B cell (primary cell): ENCODE measurements at regions not wholly inside any gene's neighbourhood (a gene's known extent, or its start where the extent isn't known, plus 50 kb on each side); places are given as distances from the start of the nearest gene placed in this dataset.

Experiments
- ATAC-seq: fragments of 200-7000 bp; cut with Tn5 transposase; one replicate; pipeline ENCODE4 v1.10.0; 2021; ENCODE audit warnings: low read depth, mild to moderate bottlenecking, moderate number of reproducible peaks, moderate library complexity
- CTCF ChIA-PET: fragments of 350-600 bp; sonication (Branson Sonifier 250); formaldehyde crosslinking; loops from one replicate; lab custom pipeline; 2021; ENCODE audit warnings: antibody characterized with exemption, inconsistent platforms; lab: Charles Lee
- POLR2A ChIA-PET: fragments of 350-600 bp; sonication (Branson Sonifier 250); formaldehyde crosslinking; loops from one replicate; lab custom pipeline; 2021; ENCODE audit warnings: antibody characterized with exemption; lab: Charles Lee
- DNase-seq: peaks from one replicate; pipeline ENCODE4 v3.0.0; 2013
- H2AFZ ChIP-seq: 2 replicates; pipeline ENCODE4 v1.6.1; 2012; ENCODE audit warnings: mild to moderate bottlenecking, low read depth, low read length; ENCODE audit not compliant: insufficient read depth, poor library complexity, severe bottlenecking
- H3K27ac ChIP-seq, 2 donors: 1 replicate in 1 of 2; 2 replicates in 1 of 2; pipeline ENCODE4 v1.5.1; 2012 to 2013; ENCODE audit warnings: low read length in 2 of 2, mild to moderate bottlenecking in 2 of 2, moderate library complexity in 1 of 2
- H3K27me3 ChIP-seq, 4 experiments: fragments of 200-600 bp in 1 of 4; sonication (generic) in 1 of 4; replicated peaks in 1 of 4; 1 replicate in 2 of 4; 2 replicates in 2 of 4; pipeline versions ENCODE4 v1.6.1 to v1.7.0; 2013 to 2016; ENCODE audit warnings: low read length in 3 of 4, mild to moderate bottlenecking in 2 of 4, mixed read lengths in 1 of 4, moderate library complexity in 1 of 4; ENCODE audit not compliant: insufficient read depth in 4 of 4, control insufficient read depth in 3 of 4; ENCODE audit errors: control extremely low read depth in 1 of 4
- H3K36me3 ChIP-seq, 2 experiments: replicated peaks in 1 of 2; 1 replicate in 1 of 2; 2 replicates in 1 of 2; pipeline versions ENCODE4 v1.6.1 to v1.7.1; 2013; ENCODE audit warnings: low read length in 1 of 2; ENCODE audit not compliant: insufficient read depth in 2 of 2, control insufficient read depth in 1 of 2; ENCODE audit errors: control extremely low read depth in 1 of 2, extremely low read depth in 1 of 2
- H3K4me1 ChIP-seq, 2 donors: fragments of 200-600 bp in 1 of 2; sonication (generic) in 1 of 2; 1 replicate in 1 of 2; 2 replicates in 1 of 2; pipeline versions ENCODE4 v1.5.1 to v1.6.1; 2013 to 2017; ENCODE audit warnings: low read length in 2 of 2; ENCODE audit not compliant: control insufficient read depth in 2 of 2, insufficient read depth in 2 of 2
- H3K4me2 ChIP-seq: replicated peaks from 2 replicates; pipeline ENCODE3; 2012; ENCODE audit warnings: mild to moderate bottlenecking, low read depth, low read length; ENCODE audit not compliant: poor library complexity, severe bottlenecking
- H3K4me3 ChIP-seq, 5 experiments: fragments of 200-600 bp in 1 of 5; sonication (generic) in 1 of 5; 1 replicate in 3 of 5; 2 replicates in 2 of 5; pipeline versions ENCODE4 v1.5.1 to v1.7.0; 2011 to 2016; ENCODE audit warnings: low read length in 4 of 5, mild to moderate bottlenecking in 4 of 5, low read depth in 2 of 5, control low read depth in 1 of 5, moderate library complexity in 1 of 5; ENCODE audit not compliant: insufficient read depth in 1 of 5; ENCODE audit errors: control extremely low read depth in 1 of 5, extremely low read depth in 1 of 5
- H3K79me2 ChIP-seq: fragments of 200-600 bp; sonication (generic); one replicate; pipeline ENCODE4 v1.6.0; 2016; ENCODE audit warnings: low read length; ENCODE audit not compliant: control insufficient read depth, insufficient read depth
- H3K9ac ChIP-seq: fragments of 200-600 bp; sonication (generic); 2 replicates; pipeline ENCODE4 v1.6.1; 2017; ENCODE audit warnings: mild to moderate bottlenecking, low read length, moderate library complexity
- H3K9me3 ChIP-seq, 3 donors: one replicate each; pipeline versions ENCODE4 v1.6.1 to v1.7.1; 2013; ENCODE audit warnings: low read length in 2 of 3; ENCODE audit not compliant: control insufficient read depth in 2 of 3, insufficient read depth in 1 of 3; ENCODE audit errors: control extremely low read depth in 1 of 3
- H4K20me1 ChIP-seq: 2 replicates; pipeline ENCODE4 v1.6.0; 2012; ENCODE audit warnings: mild to moderate bottlenecking, low read length; ENCODE audit not compliant: insufficient read depth, control insufficient read depth, poor library complexity, severe bottlenecking
- H3K27ac Mint-ChIP-seq: one replicate; pipeline ENCODE4 v1.8.0; 2021; ENCODE audit warnings: mixed read lengths
- H3K27me3 Mint-ChIP-seq: one replicate; pipeline ENCODE4 v1.8.0; 2021; ENCODE audit warnings: mixed read lengths
- H3K4me1 Mint-ChIP-seq: one replicate; pipeline ENCODE4 v1.8.0; 2021; ENCODE audit warnings: mixed read lengths
- H3K4me3 Mint-ChIP-seq: one replicate; pipeline ENCODE4 v1.8.0; 2021; ENCODE audit warnings: mixed read lengths
- H3K9me3 Mint-ChIP-seq: one replicate; pipeline ENCODE4 v1.8.0; 2022; ENCODE audit warnings: mixed read lengths; ENCODE audit not compliant: insufficient read depth
- EZH2 ChIP-seq: IDR thresholded peaks from 2 replicates; pipeline ENCODE4 v1.6.1; 2012; ENCODE audit warnings: borderline replicate concordance, low read depth, mild to moderate bottlenecking, moderate library complexity, low read length; ENCODE audit not compliant: insufficient read depth, poor library complexity, severe bottlenecking
- WGBS: methylation state at CpG from one replicate; pipeline ENCODE4 v1.1.5; 2013; ENCODE audit warnings: missing lambda C conversion rate; ENCODE audit not compliant: insufficient coverage; 5-methylcytosine and 5-hydroxymethylcytosine counted together
- intact Hi-C: fragments of 100-400 bp; cut with micrococcal nuclease; formaldehyde crosslinking; loops from one replicate; pipeline ENCODE4 v1.10.0; 2022
- TF ChIP-seq, protein P1 (sequence below): fragments of 200-600 bp; IDR thresholded peaks from one replicate; pipeline ENCODE4 v1.8.0; 2022; ENCODE audit warnings: antibody characterized with exemption, mild to moderate bottlenecking

DNA sequence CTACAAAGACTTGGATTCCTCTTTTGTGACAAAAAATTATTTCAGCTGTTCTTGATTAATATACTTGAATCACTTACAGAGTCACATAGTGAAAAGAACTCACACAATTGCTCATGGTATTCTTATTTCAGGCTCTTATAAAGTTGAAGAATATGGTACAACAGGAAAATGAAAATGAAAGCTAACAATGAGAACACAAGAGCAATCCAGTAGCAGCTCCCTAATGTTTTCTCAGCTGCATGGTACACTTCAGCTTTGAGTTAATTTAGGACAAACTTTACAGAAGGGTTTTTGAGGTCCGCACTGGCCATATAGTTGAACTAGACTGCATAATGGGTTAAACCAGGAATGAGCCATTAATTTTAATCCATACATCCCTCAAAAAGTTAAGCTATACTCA, 1261.8 kb downstream of the SLITRK5 start:
- intact Hi-C loops, result no loop called here
- no peak overlapping the region for H3K9ac ChIP-seq
- no peaks in the 10 kb centered on the region for H3K9me3 Mint-ChIP-seq
- H3K4me3 ChIP-seq, result no peak overlapping the region
- H3K79me2 ChIP-seq, result no peaks in the 10 kb centered on the region
- no peaks in the 10 kb centered on the region for H3K27me3 Mint-ChIP-seq
- no peak overlapping the region for H3K4me2 ChIP-seq
- no peak for TF ChIP-seq EZH2
- TF ChIP-seq, protein P1, sequence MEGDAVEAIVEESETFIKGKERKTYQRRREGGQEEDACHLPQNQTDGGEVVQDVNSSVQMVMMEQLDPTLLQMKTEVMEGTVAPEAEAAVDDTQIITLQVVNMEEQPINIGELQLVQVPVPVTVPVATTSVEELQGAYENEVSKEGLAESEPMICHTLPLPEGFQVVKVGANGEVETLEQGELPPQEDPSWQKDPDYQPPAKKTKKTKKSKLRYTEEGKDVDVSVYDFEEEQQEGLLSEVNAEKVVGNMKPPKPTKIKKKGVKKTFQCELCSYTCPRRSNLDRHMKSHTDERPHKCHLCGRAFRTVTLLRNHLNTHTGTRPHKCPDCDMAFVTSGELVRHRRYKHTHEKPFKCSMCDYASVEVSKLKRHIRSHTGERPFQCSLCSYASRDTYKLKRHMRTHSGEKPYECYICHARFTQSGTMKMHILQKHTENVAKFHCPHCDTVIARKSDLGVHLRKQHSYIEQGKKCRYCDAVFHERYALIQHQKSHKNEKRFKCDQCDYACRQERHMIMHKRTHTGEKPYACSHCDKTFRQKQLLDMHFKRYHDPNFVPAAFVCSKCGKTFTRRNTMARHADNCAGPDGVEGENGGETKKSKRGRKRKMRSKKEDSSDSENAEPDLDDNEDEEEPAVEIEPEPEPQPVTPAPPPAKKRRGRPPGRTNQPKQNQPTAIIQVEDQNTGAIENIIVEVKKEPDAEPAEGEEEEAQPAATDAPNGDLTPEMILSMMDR, result no peak
- H3K36me3 ChIP-seq, result no peaks in the 10 kb centered on the region
- H4K20me1 ChIP-seq, result no peaks in the 10 kb centered on the region
- no peaks in the 10 kb centered on the region for H3K27me3 ChIP-seq
- H3K4me3 Mint-ChIP-seq, result no peak overlapping the region
- peaks cover 5 to 9% of the 10 kb centered on the region in 2 donors for H3K4me1 ChIP-seq
- CTCF ChIA-PET, result no interaction called here
- H2AFZ ChIP-seq, result peak overlapping the region; percentile 26
- no peak for DNase-seq
- POLR2A ChIA-PET, result no interaction called here
- no CpG with 5 or more reads among the region's 1 CpG for WGBS
- H3K27ac Mint-ChIP-seq, result no peak overlapping the region
- H3K9me3 ChIP-seq, result peaks cover 0 to 4% (median 0%) of the 10 kb centered on the region in 3 donors
- H3K4me1 Mint-ChIP-seq, result peaks cover 5% of the 10 kb centered on the region
- H3K27ac ChIP-seq, result no peak overlapping the region
- no peak for ATAC-seq

DNA sequence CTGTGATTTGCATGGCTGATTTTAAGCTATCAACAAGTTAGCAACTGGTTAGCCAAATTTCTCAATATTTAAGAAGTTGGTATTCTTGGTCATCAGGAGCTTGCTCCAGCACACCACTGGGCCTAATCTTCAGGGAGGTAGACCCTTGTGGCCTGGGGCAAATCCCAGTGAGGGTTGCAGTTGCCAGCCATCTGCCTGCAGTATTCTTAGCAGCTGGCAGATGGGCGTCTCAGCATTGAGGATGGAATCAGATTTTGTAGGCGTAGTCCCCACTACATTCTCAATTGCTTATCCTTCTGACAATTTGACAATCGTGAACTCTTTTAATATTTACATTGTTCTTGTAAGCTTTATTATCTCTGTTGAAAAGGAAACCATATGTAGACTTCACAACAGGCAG, 1266.2 kb downstream of the SLITRK5 start:
- H3K9me3 ChIP-seq, result peaks cover 0 to 4% (median 0%) of the 10 kb centered on the region in 3 donors
- Mint-ChIP-seq H3K9me3 (no peaks in the 10 kb centered on the region), H3K27ac (no peak overlapping the region), H3K4me3 (no peak overlapping the region), H3K4me1 (peaks cover 9% of the 10 kb centered on the region), H3K27me3 (no peaks in the 10 kb centered on the region)
- H3K4me2 ChIP-seq, result no peak overlapping the region
- no peak overlapping the region for H2AFZ ChIP-seq
- no peaks in the 10 kb centered on the region for H3K79me2 ChIP-seq
- H4K20me1 ChIP-seq, result no peaks in the 10 kb centered on the region
- ChIA-PET POLR2A (no interaction called here), CTCF (no interaction called here)
- ATAC-seq (no peak), DNase-seq (no peak)
- no peak overlapping the region for H3K4me3 ChIP-seq
- H3K9ac ChIP-seq, result no peak overlapping the region
- H3K27me3 ChIP-seq, result no peaks in the 10 kb centered on the region
- no peak overlapping the region for H3K27ac ChIP-seq
- H3K36me3 ChIP-seq, result no peaks in the 10 kb centered on the region
- H3K4me1 ChIP-seq, result peaks cover 9 to 14% of the 10 kb centered on the region in 2 donors
- intact Hi-C loops, result no loop called here
- no CpG with 5 or more reads among the region's 3 CpGs for WGBS
- no peak for TF ChIP-seq EZH2
- TF ChIP-seq, protein P1, result no peak
